NCI-H774 (cell line): ENCODE measurements at regions not wholly inside any gene's neighbourhood (a gene's known extent, or its start where the extent isn't known, plus 50 kb on each side); places are given as distances from the start of the nearest gene placed in this dataset.
"Not testable (repeated sequence)": the region's sequence is repeated elsewhere in the genome, so short reads cannot be mapped to it uniquely, and the experiment has no call there.

Experiments used
- DNase-seq: peaks from one replicate; lab custom pipeline; 2025; lab: John Stamatoyannopoulos, UW

DNA sequence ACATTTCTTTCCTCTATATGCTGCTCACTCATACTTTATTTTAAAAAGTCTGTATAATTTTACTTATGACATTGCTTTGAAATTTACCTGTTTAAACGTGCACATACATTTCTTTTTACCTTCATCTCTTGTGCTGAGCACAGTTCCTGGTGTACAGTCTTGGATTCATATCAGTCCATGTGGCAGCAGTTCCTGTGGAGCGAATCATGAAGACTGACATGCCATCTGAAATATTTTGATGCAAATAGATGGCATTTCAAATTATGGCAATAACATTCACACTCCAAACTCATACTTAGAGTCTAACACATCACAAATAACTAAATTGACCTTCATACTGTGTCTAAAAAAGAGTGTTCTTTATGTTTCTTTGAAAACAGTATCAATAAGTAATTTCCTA is 90.3 kb upstream of the CDH2 start:
- no peak for DNase-seq

DNA sequence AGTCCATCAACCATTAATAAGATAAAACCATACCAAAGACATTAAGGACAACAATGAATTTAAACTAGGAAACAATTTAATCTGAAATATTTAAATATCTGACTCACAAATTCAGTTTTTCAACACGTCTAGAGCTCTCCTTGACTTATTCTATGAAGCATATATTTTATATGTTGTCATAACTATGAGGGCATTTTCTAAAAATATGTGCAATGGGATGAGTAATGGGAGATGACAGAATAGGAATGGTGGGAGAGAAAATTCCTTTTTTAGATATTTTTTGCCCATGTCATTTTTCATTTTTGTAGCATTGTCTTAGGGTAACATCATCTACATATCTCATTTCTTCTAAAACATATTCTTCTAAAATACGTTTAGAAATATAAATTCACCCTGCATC is 79.2 kb upstream of the CDH2 start:
- no peak for DNase-seq

DNA sequence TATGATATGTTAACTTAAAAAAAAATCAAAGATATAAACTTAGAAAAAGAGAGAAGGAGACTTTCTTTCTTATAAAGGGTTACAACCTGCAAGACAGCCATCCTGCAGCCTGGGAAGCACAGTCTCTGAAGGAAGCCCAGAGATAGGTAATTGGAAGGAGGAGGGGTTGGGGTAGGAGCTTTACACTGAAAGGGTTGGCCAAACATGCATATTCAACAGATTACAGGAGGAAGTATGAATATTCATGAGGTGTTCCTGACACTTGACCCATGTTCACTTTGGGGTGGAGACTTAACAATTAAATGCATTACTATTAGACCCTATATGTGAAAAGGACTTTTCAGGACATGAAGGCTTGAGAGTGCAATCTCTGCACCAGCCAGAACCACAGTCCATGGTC is 71.7 kb upstream of the CDH2 start:
- no peak for DNase-seq

DNA sequence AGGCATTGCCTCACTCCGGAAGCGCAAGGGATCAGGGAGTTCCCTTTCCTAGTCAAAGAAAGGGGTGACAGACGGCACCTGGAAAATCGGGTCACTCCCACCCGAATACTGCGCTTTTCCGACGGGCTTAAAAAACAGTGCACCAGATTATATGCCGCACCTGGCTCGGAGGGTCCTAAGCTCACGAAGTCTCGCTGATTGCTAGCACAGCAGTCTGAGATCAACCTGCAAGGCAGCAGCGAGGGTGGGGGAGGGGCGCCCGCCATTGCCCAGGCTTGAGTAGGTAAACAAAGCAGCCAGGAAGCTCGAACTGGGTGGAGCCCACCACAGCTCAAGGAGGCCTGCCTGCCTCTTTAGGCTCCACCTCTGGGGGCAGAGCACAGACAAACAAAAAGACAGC is 63.7 kb upstream of the CDH2 start:
- DNase-seq = not testable (repeated sequence)

DNA sequence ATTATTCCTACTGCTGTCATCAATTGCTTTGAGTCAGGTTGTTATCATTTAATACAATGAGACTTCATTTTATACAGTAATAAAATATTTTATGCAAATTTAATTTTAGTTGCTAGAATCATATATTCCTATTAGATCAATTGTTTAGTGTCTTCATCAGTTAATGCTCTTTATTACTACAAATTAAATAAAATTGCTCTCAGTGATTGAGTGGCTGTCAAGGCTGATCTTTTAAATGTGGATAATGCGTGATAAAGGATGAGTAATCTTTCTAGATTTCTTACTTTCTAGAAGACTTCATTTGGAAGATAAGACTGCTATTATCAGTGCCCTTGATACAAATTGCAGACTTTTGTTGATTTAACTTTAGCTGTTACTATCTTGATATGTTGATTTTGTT is 59.6 kb upstream of the CDH2 start:
- DNase-seq = no peak
